Astrocyte (in vitro differentiated cells and primary cell): ENCODE measurements at regions not wholly inside any gene's neighbourhood (a gene's known extent, or its start where the extent isn't known, plus 50 kb on each side); places are given as distances from the start of the nearest gene placed in this dataset.
A peak's percentile ranks its signal among the peaks of the same experiment; 100 is the strongest.

Experiments
- DNase-seq: peaks from one replicate; pipeline ENCODE4 v3.0.0-alpha.2; 2010; ENCODE audit warnings: low read depth
- FAIRE-seq: peaks from 2 replicates; lab custom pipeline; 2011; peaks lifted over from hg19 to GRCh38; lab: Jason Lieb, UNC
- H2AFZ ChIP-seq: 2 replicates; pipeline ENCODE4 v1.6.0; 2012; ENCODE audit warnings: low read depth, low read length, inconsistent platforms
- H3K27ac ChIP-seq: 2 replicates; pipeline ENCODE4 v1.5.1; 2011; ENCODE audit warnings: low read depth, low read length, inconsistent platforms
- H3K27me3 ChIP-seq: 2 replicates; pipeline ENCODE4 v1.6.0; 2011; ENCODE audit warnings: low read length, inconsistent platforms; ENCODE audit not compliant: insufficient read depth
- H3K36me3 ChIP-seq: 2 replicates; pipeline ENCODE4 v1.5.1; 2011; ENCODE audit warnings: low read length, inconsistent platforms; ENCODE audit not compliant: insufficient read depth
- H3K4me1 ChIP-seq: 2 replicates; pipeline ENCODE4 v1.5.1; 2011; ENCODE audit warnings: low read length, inconsistent platforms; ENCODE audit not compliant: insufficient read depth
- H3K4me2 ChIP-seq: 2 replicates; pipeline ENCODE4 v1.6.0; 2012; ENCODE audit warnings: low read length, inconsistent platforms
- H3K4me3 ChIP-seq: 2 replicates; pipeline ENCODE4 v1.5.1; 2011; ENCODE audit warnings: low read depth, mild to moderate bottlenecking, low read length, inconsistent platforms; ENCODE audit not compliant: insufficient read depth
- H3K79me2 ChIP-seq: 2 replicates; pipeline ENCODE4 v1.6.0; 2012; ENCODE audit warnings: mild to moderate bottlenecking, low read length, inconsistent platforms; ENCODE audit not compliant: insufficient read depth
- H3K9ac ChIP-seq: 2 replicates; pipeline ENCODE4 v1.6.0; 2012; ENCODE audit warnings: mild to moderate bottlenecking, low read length, inconsistent platforms
- H3K9me3 ChIP-seq: 2 replicates; pipeline ENCODE4 v1.5.1; 2012; ENCODE audit warnings: low read depth, mild to moderate bottlenecking, low read length, inconsistent platforms; ENCODE audit not compliant: insufficient read depth
- H4K20me1 ChIP-seq: 2 replicates; pipeline ENCODE4 v1.6.0; 2012; ENCODE audit warnings: low read length, inconsistent platforms; ENCODE audit not compliant: insufficient read depth
- H3K27ac Mint-ChIP-seq: one replicate; pipeline ENCODE4 v1.8.0; 2021; ENCODE audit warnings: mild to moderate bottlenecking, mixed read lengths; ENCODE audit not compliant: unreplicated experiment
- H3K27me3 Mint-ChIP-seq: one replicate; pipeline ENCODE4 v1.8.0; 2021; ENCODE audit warnings: low read depth, mixed read lengths; ENCODE audit not compliant: unreplicated experiment
- H3K36me3 Mint-ChIP-seq: one replicate; pipeline ENCODE4 v1.8.0; 2021; ENCODE audit warnings: low read depth, mixed read lengths; ENCODE audit not compliant: unreplicated experiment
- H3K4me1 Mint-ChIP-seq: one replicate; pipeline ENCODE4 v1.8.0; 2021; ENCODE audit warnings: low read depth, mixed read lengths; ENCODE audit not compliant: unreplicated experiment
- H3K4me3 Mint-ChIP-seq: one replicate; pipeline ENCODE4 v1.8.0; 2021; ENCODE audit warnings: mild to moderate bottlenecking, moderate library complexity, mixed read lengths; ENCODE audit not compliant: unreplicated experiment
- H3K9me3 Mint-ChIP-seq: one replicate; pipeline ENCODE4 v1.8.0; 2021; ENCODE audit warnings: mild to moderate bottlenecking, mixed read lengths; ENCODE audit not compliant: unreplicated experiment
- CTCF ChIP-seq: IDR thresholded peaks from 2 replicates; pipeline ENCODE4 v1.5.1; 2011; ENCODE audit warnings: low read depth, mild to moderate bottlenecking, inconsistent platforms, low read length, moderate library complexity; ENCODE audit not compliant: insufficient read depth
- EZH2 ChIP-seq: IDR thresholded peaks from 2 replicates; pipeline ENCODE4 v1.6.1; 2012; ENCODE audit warnings: mild to moderate bottlenecking, low read length, inconsistent platforms; ENCODE audit not compliant: insufficient read depth

GRCh38 chr5:61744690-61745619 lies 412.9 kb downstream of the ZSWIM6 start:
- Mint-ChIP-seq H3K27me3 (peaks cover 4% of the 10 kb centered on the region), H3K4me3 (no peak overlapping the region), H3K4me1 (no peaks in the 10 kb centered on the region), H3K9me3 (peaks cover 17% of the 10 kb centered on the region), H3K27ac (no peak overlapping the region), H3K36me3 (peaks cover 2% of the 10 kb centered on the region)
- Histone ChIP-seq H2AFZ (no peak overlapping the region), H3K4me1 (no peaks in the 10 kb centered on the region), H3K4me3 (no peak overlapping the region), H3K9ac (no peak overlapping the region), H3K9me3 (peaks cover 3% of the 10 kb centered on the region), H4K20me1 (no peaks in the 10 kb centered on the region), H3K79me2 (no peaks in the 10 kb centered on the region), H3K27ac (no peak overlapping the region), H3K4me2 (no peak overlapping the region), H3K27me3 (no peaks in the 10 kb centered on the region), H3K36me3 (no peaks in the 10 kb centered on the region)
- FAIRE-seq: no peak
- no peak for DNase-seq
- no peak for TF ChIP-seq CTCF
- TF ChIP-seq EZH2: no peak

- Histone ChIP-seq H3K4me1 (no peaks in the 10 kb centered on the region), H3K9ac (no peak overlapping the region), H3K79me2 (no peaks in the 10 kb centered on the region), H4K20me1 (no peaks in the 10 kb centered on the region), H3K4me2 (no peak overlapping the region), H3K27ac (no peak overlapping the region), H3K36me3 (no peaks in the 10 kb centered on the region), H3K9me3 (peaks cover 3% of the 10 kb centered on the region), H3K27me3 (no peaks in the 10 kb centered on the region), H3K4me3 (no peak overlapping the region), H2AFZ (no peak overlapping the region)
- no peak overlapping the region for H3K27ac Mint-ChIP-seq
- peaks cover 4% of the 10 kb centered on the region for H3K27me3 Mint-ChIP-seq
- FAIRE-seq (no peak), DNase-seq (peak; percentile 67)
- H3K4me1 Mint-ChIP-seq: no peaks in the 10 kb centered on the region
- H3K9me3 Mint-ChIP-seq: peaks cover 17% of the 10 kb centered on the region
- H3K36me3 Mint-ChIP-seq: no peaks in the 10 kb centered on the region
- TF ChIP-seq CTCF: no peak
- H3K4me3 Mint-ChIP-seq: no peak overlapping the region
Observed at GRCh38 chr5:61746831-61747575, 414.9 kb downstream of the ZSWIM6 start.
